Thoracic aorta (tissue), 2 donors: ENCODE measurements at regions not wholly inside any gene's neighbourhood (a gene's known extent, or its start where the extent isn't known, plus 50 kb on each side); places are given as distances from the start of the nearest gene placed in this dataset.

Experiments
- ATAC-seq: fragments of 150-250 bp; one replicate; pipeline ENCODE4 v1.8.0; 2017; ENCODE audit warnings: low read depth; ENCODE audit not compliant: insufficient number of reproducible peaks, low FRiP score
- DNase-seq: peaks from one replicate; pipeline ENCODE4 v3.0.0-alpha.2; 2020; ENCODE audit warnings: low spot score
- H3K27ac ChIP-seq, 2 donors: fragments of 200-600 bp; sonication (generic); 1 replicate in 1 of 2; 2 replicates in 1 of 2; pipeline ENCODE4 v1.5.1; 2016; ENCODE audit warnings: mild to moderate bottlenecking in 2 of 2, moderate library complexity in 2 of 2
- H3K27me3 ChIP-seq: fragments of 200-600 bp; sonication (generic); replicated peaks from 2 replicates; pipeline ENCODE4 v1.6.0; 2016; ENCODE audit warnings: mild to moderate bottlenecking; ENCODE audit not compliant: insufficient read depth
- H3K36me3 ChIP-seq: fragments of 200-600 bp; sonication (generic); one replicate; pipeline ENCODE4 v1.5.1; 2016
- H3K4me1 ChIP-seq, 2 donors: fragments of 200-600 bp; sonication (generic); 1 replicate in 1 of 2; 2 replicates in 1 of 2; pipeline versions ENCODE4 v1.5.1 to v1.6.0; 2016; ENCODE audit warnings: low read depth in 2 of 2, mild to moderate bottlenecking in 1 of 2; ENCODE audit not compliant: control insufficient read depth in 1 of 2
- H3K4me3 ChIP-seq: fragments of 200-600 bp; sonication (generic); 2 replicates; pipeline ENCODE4 v1.5.1; 2016; ENCODE audit warnings: mild to moderate bottlenecking
- H3K9me3 ChIP-seq: fragments of 200-600 bp; sonication (generic); 2 replicates; pipeline ENCODE4 v1.5.1; 2016
- CTCF ChIP-seq: fragments of 200-600 bp; sonication (generic); IDR thresholded peaks from one replicate; pipeline ENCODE4 v1.5.1; 2019; ENCODE audit warnings: antibody characterized with exemption

- ATAC-seq (no peak), DNase-seq (no peak)
- Histone ChIP-seq H3K9me3 (no peaks in the 10 kb centered on the region), H3K4me1 (peaks cover 15 to 24% of the 10 kb centered on the region in 2 donors), H3K36me3 (no peaks in the 10 kb centered on the region), H3K27me3 (no peaks in the 10 kb centered on the region), H3K27ac (no peak overlapping the region), H3K4me3 (no peak overlapping the region)
- TF ChIP-seq CTCF = no peak
These were observed 499.1 kb upstream of the USP24 start for GRCh38 chr1:55714230-55714629.

- Histone ChIP-seq H3K36me3 (no peaks in the 10 kb centered on the region), H3K27ac (no peak overlapping the region), H3K4me1 (peaks cover 12 to 17% of the 10 kb centered on the region in 2 donors), H3K9me3 (no peaks in the 10 kb centered on the region), H3K27me3 (no peaks in the 10 kb centered on the region), H3K4me3 (no peak overlapping the region)
- ATAC-seq (no peak), DNase-seq (no peak)
- no peak for TF ChIP-seq CTCF
These were observed 498.4 kb upstream of the USP24 start for GRCh38 chr1:55713516-55713915.

GRCh38 chr1:55712148-55712547 lies 497.0 kb upstream of the USP24 start:
- no peak for TF ChIP-seq CTCF
- no peaks in the 10 kb centered on the region for H3K27me3 ChIP-seq
- no peaks in the 10 kb centered on the region for H3K9me3 ChIP-seq
- no peak overlapping the region for H3K4me3 ChIP-seq
- no peak for DNase-seq
- H3K36me3 ChIP-seq = no peaks in the 10 kb centered on the region
- H3K27ac ChIP-seq = no peak overlapping the region
- ATAC-seq = no peak
- peaks cover 0 to 4% of the 10 kb centered on the region in 2 donors for H3K4me1 ChIP-seq

- DNase-seq (no peak), ATAC-seq (no peak)
- H3K36me3 ChIP-seq = no peaks in the 10 kb centered on the region
- no peaks in the 10 kb centered on the region for H3K9me3 ChIP-seq
- no peak overlapping the region for H3K27ac ChIP-seq
- H3K27me3 ChIP-seq = no peaks in the 10 kb centered on the region
- no peak for TF ChIP-seq CTCF
- no peak overlapping the region for H3K4me3 ChIP-seq
- peaks cover 0 to 4% of the 10 kb centered on the region in 2 donors for H3K4me1 ChIP-seq
These were observed 493.6 kb upstream of the USP24 start for GRCh38 chr1:55708781-55709180.

- Histone ChIP-seq H3K27me3 (no peaks in the 10 kb centered on the region), H3K4me1 (peaks cover 0 to 10% of the 10 kb centered on the region in 2 donors), H3K4me3 (no peak overlapping the region), H3K36me3 (no peaks in the 10 kb centered on the region), H3K9me3 (no peaks in the 10 kb centered on the region), H3K27ac (no peak overlapping the region)
- no peak for TF ChIP-seq CTCF
- ATAC-seq (no peak), DNase-seq (no peak)
These were observed 492.7 kb upstream of the USP24 start for GRCh38 chr1:55707846-55708245.
